Neural cell (in vitro differentiated cells): ENCODE measurements at regions not wholly inside any gene's neighbourhood (a gene's known extent, or its start where the extent isn't known, plus 50 kb on each side); places are given as distances from the start of the nearest gene placed in this dataset.

Experiments used
- H2AFZ ChIP-seq: fragments of 200-600, 300-800 bp; sonication (generic), shearing (Covaris generic); 2 replicates; pipeline ENCODE4 v1.6.0; 2014; ENCODE audit warnings: low read depth, mild to moderate bottlenecking, antibody characterized with exemption, low read length, moderate library complexity
- H3F3A ChIP-seq: fragments of 200-600 bp; shearing (Covaris generic); 2 replicates; pipeline ENCODE4 v1.6.1; 2016; ENCODE audit warnings: mild to moderate bottlenecking, moderate library complexity, mixed read lengths, antibody characterized with exemption, low read length; ENCODE audit not compliant: insufficient read depth, poor library complexity, severe bottlenecking
- H3K27ac ChIP-seq: fragments of 200-600, 300-800 bp; sonication (generic), shearing (Covaris generic); 2 replicates; pipeline ENCODE4 v1.5.1; 2014; ENCODE audit warnings: mild to moderate bottlenecking, low read length, moderate library complexity
- H3K27me3 ChIP-seq: fragments of 300-800, 200-600 bp; sonication (generic), shearing (Covaris generic); 2 replicates; pipeline ENCODE4 v1.6.0; 2014; ENCODE audit warnings: mild to moderate bottlenecking, low read depth, low read length, moderate library complexity; ENCODE audit not compliant: insufficient read depth
- H3K36me3 ChIP-seq: fragments of 300-800, 200-600 bp; sonication (generic), shearing (Covaris generic); 2 replicates; pipeline ENCODE4 v1.5.1; 2014; ENCODE audit warnings: mild to moderate bottlenecking, antibody characterized with exemption, low read length, moderate library complexity; ENCODE audit not compliant: insufficient read depth
- H3K4me2 ChIP-seq: fragments of 300-800, 200-600 bp; sonication (generic), shearing (Covaris generic); 2 replicates; pipeline ENCODE4 v1.6.0; 2014; ENCODE audit warnings: mild to moderate bottlenecking, low read length
- H3K4me3 ChIP-seq: fragments of 300-800, 200-600 bp; sonication (generic), shearing (Covaris generic); 2 replicates; pipeline ENCODE4 v1.5.1; 2014; ENCODE audit warnings: mild to moderate bottlenecking, low read length, moderate library complexity
- H3K79me2 ChIP-seq: fragments of 200-600 bp; shearing (Covaris generic); replicated peaks from 2 replicates; pipeline ENCODE4 v1.6.0; 2014; ENCODE audit warnings: mild to moderate bottlenecking, low read length, moderate library complexity; ENCODE audit not compliant: insufficient read depth
- H3K9ac ChIP-seq: fragments of 300-800, 200-600 bp; sonication (generic), shearing (Covaris generic); 2 replicates; pipeline ENCODE4 v1.6.1; 2016; ENCODE audit warnings: mild to moderate bottlenecking, low read length, mixed read lengths
- H3K9me2 ChIP-seq: fragments of 200-600 bp; shearing (Covaris generic); 2 replicates; pipeline ENCODE4 v1.6.1; 2016; ENCODE audit warnings: mild to moderate bottlenecking, low read length, mixed read lengths; ENCODE audit not compliant: insufficient read depth
- H3K9me3 ChIP-seq: fragments of 200-600, 300-800 bp; sonication (generic), shearing (Covaris generic); 2 replicates; pipeline ENCODE4 v1.6.1; 2016; ENCODE audit warnings: mild to moderate bottlenecking, mixed run types, low read length, moderate library complexity, mixed read lengths
- H4K20me1 ChIP-seq: fragments of 200-600 bp; shearing (Covaris generic); 2 replicates; pipeline ENCODE4 v1.6.1; 2016; ENCODE audit warnings: mild to moderate bottlenecking, mixed run types; ENCODE audit not compliant: insufficient read depth
- CTCF ChIP-seq: fragments of 450-650 bp; IDR thresholded peaks from 2 replicates; pipeline ENCODE4 v1.5.1; 2014; ENCODE audit warnings: antibody characterized with exemption, mild to moderate bottlenecking, moderate library complexity; ENCODE audit not compliant: poor library complexity, severe bottlenecking
- EP300 ChIP-seq: fragments of 450-650 bp; conservative IDR thresholded peaks from 2 replicates; pipeline ENCODE4 v1.6.1; 2014; ENCODE audit warnings: antibody characterized with exemption, mild to moderate bottlenecking, moderate library complexity; ENCODE audit not compliant: poor library complexity, severe bottlenecking
- EZH2 ChIP-seq: fragments of 200-600, 300-800 bp; shearing (Covaris generic), sonication (generic); IDR thresholded peaks from 2 replicates; pipeline ENCODE4 v1.6.1; 2014; ENCODE audit warnings: antibody characterized with exemption, low read length, borderline replicate concordance, mild to moderate bottlenecking; ENCODE audit not compliant: insufficient read depth, poor library complexity, severe bottlenecking
- MXI1 ChIP-seq: fragments of 450-650 bp; conservative IDR thresholded peaks from 2 replicates; pipeline ENCODE4 v1.6.1; 2014; ENCODE audit warnings: antibody characterized with exemption, mild to moderate bottlenecking; ENCODE audit not compliant: poor library complexity, severe bottlenecking
- POLR2AphosphoS5 ChIP-seq: IDR thresholded peaks from 2 replicates; pipeline ENCODE4 v1.6.1; 2012
- RAD21 ChIP-seq: fragments of 450-650 bp; conservative IDR thresholded peaks from 2 replicates; pipeline ENCODE4 v1.6.1; 2014; ENCODE audit warnings: antibody characterized with exemption, mild to moderate bottlenecking, moderate library complexity
- REST ChIP-seq: IDR thresholded peaks from 2 replicates; pipeline ENCODE4 v1.6.1; 2012; ENCODE audit warnings: borderline replicate concordance
- SMC3 ChIP-seq: fragments of 450-650 bp; conservative IDR thresholded peaks from 2 replicates; pipeline ENCODE4 v1.6.1; 2014; ENCODE audit warnings: antibody characterized with exemption, mild to moderate bottlenecking, moderate library complexity; ENCODE audit not compliant: poor library complexity
- TAF1 ChIP-seq: IDR thresholded peaks from 2 replicates; pipeline ENCODE4 v1.6.1; 2012; ENCODE audit warnings: low read depth

- H3K27me3 ChIP-seq: no peaks in the 10 kb centered on the region
- no peak overlapping the region for H3K27ac ChIP-seq
- no peaks in the 10 kb centered on the region for H3K9me2 ChIP-seq
- no peaks in the 10 kb centered on the region for H3K9me3 ChIP-seq
- no peaks in the 10 kb centered on the region for H3K79me2 ChIP-seq
- no peak overlapping the region for H3K4me3 ChIP-seq
- H3K9ac ChIP-seq: no peak overlapping the region
- no peaks in the 10 kb centered on the region for H3K36me3 ChIP-seq
- H4K20me1 ChIP-seq: no peaks in the 10 kb centered on the region
- no peak overlapping the region for H3K4me2 ChIP-seq
- TF ChIP-seq TAF1 (no peak), EP300 (no peak), POLR2AphosphoS5 (peak; percentile 52), MXI1 (no peak)
- no peak overlapping the region for H2AFZ ChIP-seq
- H3F3A ChIP-seq: no peaks in the 10 kb centered on the region
These were observed 148.5 kb downstream of the TMEM200C start for GRCh38 chr18:5746844-5747243.

GRCh38 chr18:5744659-5745058 is 150.7 kb downstream of the TMEM200C start:
- no peaks in the 10 kb centered on the region for H3K27me3 ChIP-seq
- no peak overlapping the region for H3K27ac ChIP-seq
- H2AFZ ChIP-seq: no peak overlapping the region
- no peaks in the 10 kb centered on the region for H3K9me2 ChIP-seq
- no peaks in the 10 kb centered on the region for H4K20me1 ChIP-seq
- H3K9me3 ChIP-seq: no peaks in the 10 kb centered on the region
- TF ChIP-seq TAF1: no peak
- TF ChIP-seq EZH2: no peak
- no peak for TF ChIP-seq MXI1
- TF ChIP-seq EP300: no peak
- no peak for TF ChIP-seq SMC3
- no peak for TF ChIP-seq REST
- TF ChIP-seq POLR2AphosphoS5: no peak
- no peak for TF ChIP-seq RAD21
- TF ChIP-seq CTCF: no peak
- H3K9ac ChIP-seq: no peak overlapping the region
- no peak overlapping the region for H3K4me2 ChIP-seq
- no peaks in the 10 kb centered on the region for H3K36me3 ChIP-seq
- H3K79me2 ChIP-seq: no peaks in the 10 kb centered on the region
- H3K4me3 ChIP-seq: no peak overlapping the region
- H3F3A ChIP-seq: no peaks in the 10 kb centered on the region

- no peaks in the 10 kb centered on the region for H3F3A ChIP-seq
- no peak for TF ChIP-seq POLR2AphosphoS5
- no peak for TF ChIP-seq TAF1
- no peak for TF ChIP-seq SMC3
- no peak for TF ChIP-seq EZH2
- TF ChIP-seq REST: no peak
- TF ChIP-seq MXI1: no peak
- TF ChIP-seq EP300: no peak
- TF ChIP-seq RAD21: no peak
- no peak for TF ChIP-seq CTCF
- H3K4me3 ChIP-seq: no peak overlapping the region
- H3K27me3 ChIP-seq: no peaks in the 10 kb centered on the region
- H3K9me3 ChIP-seq: no peaks in the 10 kb centered on the region
- no peaks in the 10 kb centered on the region for H3K9me2 ChIP-seq
- H3K36me3 ChIP-seq: no peaks in the 10 kb centered on the region
- no peak overlapping the region for H2AFZ ChIP-seq
- H3K79me2 ChIP-seq: no peaks in the 10 kb centered on the region
- H3K9ac ChIP-seq: no peak overlapping the region
- H3K27ac ChIP-seq: no peak overlapping the region
- no peaks in the 10 kb centered on the region for H4K20me1 ChIP-seq
- no peak overlapping the region for H3K4me2 ChIP-seq
These were observed 156.8 kb downstream of the TMEM200C start for GRCh38 chr18:5738526-5738925.
